ENCODE measurements at regions not wholly inside any gene's neighbourhood (a gene's known extent, or its start where the extent isn't known, plus 50 kb on each side); places are given as distances from the start of the nearest gene placed in this dataset.

DNA sequence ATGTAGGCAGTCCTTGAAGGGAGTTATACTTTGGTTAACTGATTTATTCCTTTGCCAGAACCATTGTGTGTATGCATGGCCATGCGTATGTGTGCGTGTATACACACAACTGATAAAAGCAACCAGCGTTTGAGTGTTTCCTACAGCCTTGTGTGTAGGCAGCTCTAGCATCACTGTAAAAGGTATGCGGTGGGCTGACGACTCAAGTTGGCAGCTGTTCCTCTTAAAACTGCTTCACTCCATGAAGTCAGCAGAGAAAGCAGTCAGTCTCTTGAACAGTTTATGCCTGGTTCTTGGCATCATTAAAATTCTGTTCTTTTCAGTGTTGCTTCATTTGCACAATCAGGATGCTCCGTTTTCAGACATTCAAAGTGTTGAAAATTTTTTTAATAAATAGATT is 103.5 kb upstream of the FRMPD4 start:
- TF ChIP-seq, protein P1, sequence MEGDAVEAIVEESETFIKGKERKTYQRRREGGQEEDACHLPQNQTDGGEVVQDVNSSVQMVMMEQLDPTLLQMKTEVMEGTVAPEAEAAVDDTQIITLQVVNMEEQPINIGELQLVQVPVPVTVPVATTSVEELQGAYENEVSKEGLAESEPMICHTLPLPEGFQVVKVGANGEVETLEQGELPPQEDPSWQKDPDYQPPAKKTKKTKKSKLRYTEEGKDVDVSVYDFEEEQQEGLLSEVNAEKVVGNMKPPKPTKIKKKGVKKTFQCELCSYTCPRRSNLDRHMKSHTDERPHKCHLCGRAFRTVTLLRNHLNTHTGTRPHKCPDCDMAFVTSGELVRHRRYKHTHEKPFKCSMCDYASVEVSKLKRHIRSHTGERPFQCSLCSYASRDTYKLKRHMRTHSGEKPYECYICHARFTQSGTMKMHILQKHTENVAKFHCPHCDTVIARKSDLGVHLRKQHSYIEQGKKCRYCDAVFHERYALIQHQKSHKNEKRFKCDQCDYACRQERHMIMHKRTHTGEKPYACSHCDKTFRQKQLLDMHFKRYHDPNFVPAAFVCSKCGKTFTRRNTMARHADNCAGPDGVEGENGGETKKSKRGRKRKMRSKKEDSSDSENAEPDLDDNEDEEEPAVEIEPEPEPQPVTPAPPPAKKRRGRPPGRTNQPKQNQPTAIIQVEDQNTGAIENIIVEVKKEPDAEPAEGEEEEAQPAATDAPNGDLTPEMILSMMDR (conservative IDR thresholded peaks at IDR 0.05; ENCODE audit: low read length), result no peak
- TF ChIP-seq EZH2phosphoT487 (IDR thresholded peaks at IDR 0.05; ENCODE audit: borderline replicate concordance, low read depth, low read length), result no peak

Data from OCI-LY7 (cell line).